C4-2B (cell line): ENCODE measurements at regions not wholly inside any gene's neighbourhood (a gene's known extent, or its start where the extent isn't known, plus 50 kb on each side); places are given as distances from the start of the nearest gene placed in this dataset.

ENCODE experiments used
- H3K27ac ChIP-seq: fragments of 450-650 bp; 2 replicates; pipeline ENCODE4 v1.5.1; 2017
- CTCF ChIP-seq: fragments of 450-650 bp; conservative IDR thresholded peaks from 2 replicates; pipeline ENCODE4 v1.5.1; 2017; ENCODE audit warnings: mild to moderate bottlenecking
- ZFX ChIP-seq: fragments of 450-650 bp; IDR thresholded peaks from 2 replicates; pipeline ENCODE4 v1.6.1; 2017

DNA sequence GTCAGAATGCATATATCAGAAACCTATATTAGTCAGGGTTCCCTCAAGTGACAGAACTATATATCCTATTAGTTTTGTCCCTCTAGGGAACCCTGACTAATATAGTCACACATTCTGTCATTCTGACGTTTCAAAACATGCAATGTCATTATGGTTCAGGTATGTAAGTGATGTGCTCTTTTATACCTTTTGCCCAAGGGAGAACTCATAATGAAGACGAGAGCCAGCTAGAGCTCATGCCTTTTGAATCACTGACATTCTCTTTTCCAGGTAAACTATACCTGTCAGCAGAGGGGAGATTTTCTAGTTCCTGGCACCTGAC lies 576.7 kb downstream of the LRRC70 start:
- TF ChIP-seq CTCF, result no peak
- TF ChIP-seq ZFX, result no peak
- no peak overlapping the region for H3K27ac ChIP-seq

GRCh38 chr5:63154476-63155309 lies 576.1 kb downstream of the LRRC70 start:
- no peak overlapping the region for H3K27ac ChIP-seq
- TF ChIP-seq CTCF (no peak), ZFX (no peak)

- H3K27ac ChIP-seq, result no peak overlapping the region
- no peak for TF ChIP-seq CTCF
- no peak for TF ChIP-seq ZFX
Observed at GRCh38 chr5:63152871-63153270, 574.3 kb downstream of the LRRC70 start.

DNA sequence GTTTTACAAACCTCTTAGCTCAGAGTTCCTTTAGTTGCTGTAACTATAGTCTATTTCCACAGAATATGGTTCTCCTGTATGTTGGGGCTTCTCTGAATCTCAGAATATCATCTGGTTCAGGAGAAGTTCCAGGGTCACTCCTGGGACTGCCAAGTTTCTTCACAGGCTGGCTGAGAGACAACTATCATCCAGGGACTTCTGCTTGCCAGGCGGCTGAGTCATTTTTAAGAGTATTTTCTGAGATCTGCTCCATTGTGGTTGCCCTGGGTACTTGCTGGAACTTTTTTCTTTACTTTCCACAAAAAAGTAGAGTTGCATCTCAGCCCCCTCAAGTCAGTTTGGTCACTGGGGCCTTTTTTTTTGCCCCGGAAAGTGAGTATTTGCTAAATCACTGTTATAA lies 566.5 kb downstream of the LRRC70 start:
- TF ChIP-seq ZFX (no peak), CTCF (no peak)

GRCh38 chr5:63141591-63141990 lies 563.0 kb downstream of the LRRC70 start:
- no peak overlapping the region for H3K27ac ChIP-seq
- TF ChIP-seq ZFX (no peak), CTCF (no peak)

More for the DNA sequence above, 566.5 kb downstream of the LRRC70 start:
- no peak overlapping the region for H3K27ac ChIP-seq

GRCh38 chr5:63135291-63135690 lies 556.7 kb downstream of the LRRC70 start:
- no peak overlapping the region for H3K27ac ChIP-seq
- TF ChIP-seq CTCF (no peak), ZFX (no peak)

- H3K27ac ChIP-seq, result no peak overlapping the region
- TF ChIP-seq CTCF (no peak), ZFX (no peak)
Observed at GRCh38 chr5:63131626-63132285, 553.1 kb downstream of the LRRC70 start.
